SK-N-SH (cell line): ENCODE measurements at regions not wholly inside any gene's neighbourhood (a gene's known extent, or its start where the extent isn't known, plus 50 kb on each side); places are given as distances from the start of the nearest gene placed in this dataset.

Source experiments
- EP300 ChIP-seq, 2 experiments: IDR thresholded peaks; 2 replicates each; pipeline versions ENCODE4 v1.4.0 to v1.6.1; 2012; ENCODE audit warnings: borderline replicate concordance in 1 of 2, low read depth in 1 of 2, low read length in 1 of 2
- FOXJ3 ChIP-seq: sonication (generic); formaldehyde crosslinking; IDR thresholded peaks from 2 replicates; pipeline ENCODE4 v1.5.1; 2020; ENCODE audit warnings: mild to moderate bottlenecking, missing genetic modification reagents
- MXI1 ChIP-seq: IDR thresholded peaks from 2 replicates; pipeline ENCODE4 v1.6.1; 2012; ENCODE audit warnings: mild to moderate bottlenecking, low read depth, low read length, improper control_type of control experiment
- POLR2AphosphoS5 ChIP-seq: IDR thresholded peaks from 2 replicates; pipeline ENCODE4 v1.6.1; 2012; ENCODE audit warnings: low read depth, low read length
- RAD21 ChIP-seq: IDR thresholded peaks from 2 replicates; pipeline ENCODE4 v1.6.1; 2012; ENCODE audit warnings: mild to moderate bottlenecking, low read length
- RCOR1 ChIP-seq: fragments of 150-350 bp; IDR thresholded peaks from 2 replicates; pipeline ENCODE4 v1.6.1; 2017; ENCODE audit warnings: antibody characterized with exemption, low read length
- RFX5 ChIP-seq: IDR thresholded peaks from 2 replicates; pipeline ENCODE4 v1.6.1; 2012; ENCODE audit warnings: mild to moderate bottlenecking, improper control_type of control experiment, low read length
- TAF1 ChIP-seq: IDR thresholded peaks from 2 replicates; pipeline ENCODE4 v1.6.1; 2012; ENCODE audit warnings: low read depth, mild to moderate bottlenecking, low read length, moderate library complexity, borderline replicate concordance
- TEAD4 ChIP-seq: IDR thresholded peaks from 2 replicates; pipeline ENCODE4 v1.4.0; 2012; ENCODE audit warnings: mild to moderate bottlenecking, borderline replicate concordance; ENCODE audit not compliant: insufficient read depth
- YY1 ChIP-seq: IDR thresholded peaks from 2 replicates; pipeline ENCODE4 v1.4.0; 2012; ENCODE audit warnings: low read depth, mild to moderate bottlenecking
- TF ChIP-seq, protein P1 (sequence below): IDR thresholded peaks from 2 replicates; pipeline ENCODE4 v1.4.0; 2012; ENCODE audit warnings: low read depth, borderline replicate concordance
- TF ChIP-seq, protein P2 (sequence below): fragments of 200-600 bp; sonication (generic); IDR thresholded peaks from 2 replicates; pipeline ENCODE4 v1.6.1; 2017; ENCODE audit warnings: antibody characterized with exemption, mild to moderate bottlenecking, moderate library complexity
- TF ChIP-seq, protein P3 (sequence below): IDR thresholded peaks from 2 replicates; pipeline ENCODE4 v1.6.1; 2012; ENCODE audit warnings: mild to moderate bottlenecking, low read depth, low read length, moderate library complexity
- TF ChIP-seq, protein P4 (sequence below): IDR thresholded peaks from 2 replicates; pipeline ENCODE4; 2012

DNA sequence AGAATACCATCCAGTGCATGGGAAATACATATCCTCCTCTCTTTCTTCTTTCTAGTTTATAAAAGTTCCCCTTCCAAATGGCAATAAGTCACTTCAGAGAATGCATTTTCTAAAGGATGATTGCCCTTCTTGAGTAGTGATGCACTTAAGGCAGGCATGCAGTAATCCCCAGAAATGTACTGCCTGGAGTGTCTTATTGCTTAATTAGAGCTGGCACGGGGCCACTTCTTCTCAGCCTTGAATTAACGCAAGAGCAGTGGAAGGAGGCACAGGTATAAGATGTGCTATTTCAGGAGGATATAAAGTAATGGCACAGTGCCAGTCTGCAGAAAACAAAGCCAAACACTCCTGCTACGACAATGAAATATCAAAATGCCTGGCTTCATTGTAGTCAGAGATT, 371.4 kb upstream of the FAM241A start:
- TF ChIP-seq, protein P1, sequence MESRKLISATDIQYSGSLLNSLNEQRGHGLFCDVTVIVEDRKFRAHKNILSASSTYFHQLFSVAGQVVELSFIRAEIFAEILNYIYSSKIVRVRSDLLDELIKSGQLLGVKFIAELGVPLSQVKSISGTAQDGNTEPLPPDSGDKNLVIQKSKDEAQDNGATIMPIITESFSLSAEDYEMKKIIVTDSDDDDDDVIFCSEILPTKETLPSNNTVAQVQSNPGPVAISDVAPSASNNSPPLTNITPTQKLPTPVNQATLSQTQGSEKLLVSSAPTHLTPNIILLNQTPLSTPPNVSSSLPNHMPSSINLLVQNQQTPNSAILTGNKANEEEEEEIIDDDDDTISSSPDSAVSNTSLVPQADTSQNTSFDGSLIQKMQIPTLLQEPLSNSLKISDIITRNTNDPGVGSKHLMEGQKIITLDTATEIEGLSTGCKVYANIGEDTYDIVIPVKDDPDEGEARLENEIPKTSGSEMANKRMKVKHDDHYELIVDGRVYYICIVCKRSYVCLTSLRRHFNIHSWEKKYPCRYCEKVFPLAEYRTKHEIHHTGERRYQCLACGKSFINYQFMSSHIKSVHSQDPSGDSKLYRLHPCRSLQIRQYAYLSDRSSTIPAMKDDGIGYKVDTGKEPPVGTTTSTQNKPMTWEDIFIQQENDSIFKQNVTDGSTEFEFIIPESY, result no peak
- TF ChIP-seq, protein P2, sequence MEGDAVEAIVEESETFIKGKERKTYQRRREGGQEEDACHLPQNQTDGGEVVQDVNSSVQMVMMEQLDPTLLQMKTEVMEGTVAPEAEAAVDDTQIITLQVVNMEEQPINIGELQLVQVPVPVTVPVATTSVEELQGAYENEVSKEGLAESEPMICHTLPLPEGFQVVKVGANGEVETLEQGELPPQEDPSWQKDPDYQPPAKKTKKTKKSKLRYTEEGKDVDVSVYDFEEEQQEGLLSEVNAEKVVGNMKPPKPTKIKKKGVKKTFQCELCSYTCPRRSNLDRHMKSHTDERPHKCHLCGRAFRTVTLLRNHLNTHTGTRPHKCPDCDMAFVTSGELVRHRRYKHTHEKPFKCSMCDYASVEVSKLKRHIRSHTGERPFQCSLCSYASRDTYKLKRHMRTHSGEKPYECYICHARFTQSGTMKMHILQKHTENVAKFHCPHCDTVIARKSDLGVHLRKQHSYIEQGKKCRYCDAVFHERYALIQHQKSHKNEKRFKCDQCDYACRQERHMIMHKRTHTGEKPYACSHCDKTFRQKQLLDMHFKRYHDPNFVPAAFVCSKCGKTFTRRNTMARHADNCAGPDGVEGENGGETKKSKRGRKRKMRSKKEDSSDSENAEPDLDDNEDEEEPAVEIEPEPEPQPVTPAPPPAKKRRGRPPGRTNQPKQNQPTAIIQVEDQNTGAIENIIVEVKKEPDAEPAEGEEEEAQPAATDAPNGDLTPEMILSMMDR, result no peak
- no peak for TF ChIP-seq TEAD4
- TF ChIP-seq MXI1, result no peak
- no peak for TF ChIP-seq EP300 (IDR thresholded peaks at IDR 0.05; ENCODE audit: borderline replicate concordance in 1 of 2, low read depth in 1 of 2, low read length in 1 of 2)
- no peak for TF ChIP-seq YY1
- TF ChIP-seq RAD21, result no peak
- TF ChIP-seq, protein P3, sequence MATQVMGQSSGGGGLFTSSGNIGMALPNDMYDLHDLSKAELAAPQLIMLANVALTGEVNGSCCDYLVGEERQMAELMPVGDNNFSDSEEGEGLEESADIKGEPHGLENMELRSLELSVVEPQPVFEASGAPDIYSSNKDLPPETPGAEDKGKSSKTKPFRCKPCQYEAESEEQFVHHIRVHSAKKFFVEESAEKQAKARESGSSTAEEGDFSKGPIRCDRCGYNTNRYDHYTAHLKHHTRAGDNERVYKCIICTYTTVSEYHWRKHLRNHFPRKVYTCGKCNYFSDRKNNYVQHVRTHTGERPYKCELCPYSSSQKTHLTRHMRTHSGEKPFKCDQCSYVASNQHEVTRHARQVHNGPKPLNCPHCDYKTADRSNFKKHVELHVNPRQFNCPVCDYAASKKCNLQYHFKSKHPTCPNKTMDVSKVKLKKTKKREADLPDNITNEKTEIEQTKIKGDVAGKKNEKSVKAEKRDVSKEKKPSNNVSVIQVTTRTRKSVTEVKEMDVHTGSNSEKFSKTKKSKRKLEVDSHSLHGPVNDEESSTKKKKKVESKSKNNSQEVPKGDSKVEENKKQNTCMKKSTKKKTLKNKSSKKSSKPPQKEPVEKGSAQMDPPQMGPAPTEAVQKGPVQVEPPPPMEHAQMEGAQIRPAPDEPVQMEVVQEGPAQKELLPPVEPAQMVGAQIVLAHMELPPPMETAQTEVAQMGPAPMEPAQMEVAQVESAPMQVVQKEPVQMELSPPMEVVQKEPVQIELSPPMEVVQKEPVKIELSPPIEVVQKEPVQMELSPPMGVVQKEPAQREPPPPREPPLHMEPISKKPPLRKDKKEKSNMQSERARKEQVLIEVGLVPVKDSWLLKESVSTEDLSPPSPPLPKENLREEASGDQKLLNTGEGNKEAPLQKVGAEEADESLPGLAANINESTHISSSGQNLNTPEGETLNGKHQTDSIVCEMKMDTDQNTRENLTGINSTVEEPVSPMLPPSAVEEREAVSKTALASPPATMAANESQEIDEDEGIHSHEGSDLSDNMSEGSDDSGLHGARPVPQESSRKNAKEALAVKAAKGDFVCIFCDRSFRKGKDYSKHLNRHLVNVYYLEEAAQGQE, result no peak
- no peak for TF ChIP-seq TAF1
- no peak for TF ChIP-seq POLR2AphosphoS5
- TF ChIP-seq RCOR1, result no peak
- TF ChIP-seq, protein P4, sequence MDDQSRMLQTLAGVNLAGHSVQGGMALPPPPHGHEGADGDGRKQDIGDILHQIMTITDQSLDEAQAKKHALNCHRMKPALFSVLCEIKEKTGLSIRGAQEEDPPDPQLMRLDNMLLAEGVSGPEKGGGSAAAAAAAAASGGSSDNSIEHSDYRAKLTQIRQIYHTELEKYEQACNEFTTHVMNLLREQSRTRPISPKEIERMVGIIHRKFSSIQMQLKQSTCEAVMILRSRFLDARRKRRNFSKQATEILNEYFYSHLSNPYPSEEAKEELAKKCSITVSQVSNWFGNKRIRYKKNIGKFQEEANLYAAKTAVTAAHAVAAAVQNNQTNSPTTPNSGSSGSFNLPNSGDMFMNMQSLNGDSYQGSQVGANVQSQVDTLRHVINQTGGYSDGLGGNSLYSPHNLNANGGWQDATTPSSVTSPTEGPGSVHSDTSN, result no peak
- no peak for TF ChIP-seq RFX5
- TF ChIP-seq FOXJ3, result no peak
